Ascending aorta (tissue), 2 donors: ENCODE measurements at regions not wholly inside any gene's neighbourhood (a gene's known extent, or its start where the extent isn't known, plus 50 kb on each side); places are given as distances from the start of the nearest gene placed in this dataset.

Source experiments
- DNase-seq, 2 donors: peaks; one replicate each; pipeline ENCODE4 v3.0.0-alpha.2; 2019; ENCODE audit warnings: low spot score in 2 of 2
- H3K27ac ChIP-seq, 2 donors: fragments of 200-600 bp; sonication (generic); one replicate each; pipeline ENCODE4 v1.5.1; 2016 to 2017; ENCODE audit warnings: mild to moderate bottlenecking in 1 of 2
- H3K27me3 ChIP-seq: fragments of 200-600 bp; sonication (generic); one replicate; pipeline ENCODE4 v1.5.1; 2017
- H3K36me3 ChIP-seq, 2 donors: fragments of 200-600 bp; sonication (generic); one replicate each; pipeline ENCODE4 v1.5.1; 2016
- H3K4me1 ChIP-seq, 2 donors: fragments of 200-600 bp; sonication (generic); one replicate each; pipeline ENCODE4 v1.5.1; 2016 to 2017; ENCODE audit warnings: mild to moderate bottlenecking in 1 of 2
- H3K4me3 ChIP-seq, 2 donors: fragments of 200-600 bp; sonication (generic); one replicate each; pipeline ENCODE4 v1.5.1; 2016 to 2017; ENCODE audit warnings: mild to moderate bottlenecking in 1 of 2
- H3K9me3 ChIP-seq, 2 donors: fragments of 200-600 bp; sonication (generic); one replicate each; pipeline ENCODE4 v1.5.1; 2016
- CTCF ChIP-seq, 3 experiments: fragments of 200-600 bp in 2 of 3; fragments of 450-650 bp in 1 of 3; sonication (generic) in 2 of 3; IDR thresholded peaks; one replicate each; pipeline ENCODE4 v1.5.1; 2016 to 2019; ENCODE audit warnings: antibody characterized with exemption in 3 of 3, mild to moderate bottlenecking in 1 of 3, moderate library complexity in 1 of 3
- intact Hi-C: fragments of 100-400 bp; cut with DNase I; formaldehyde crosslinking; loops from one replicate; pipeline ENCODE4 v1.15.1; 2023

GRCh38 chr2:16615687-16616615 is 49.7 kb downstream of the CYRIA start:
- no peak overlapping the region for H3K27ac ChIP-seq
- TF ChIP-seq CTCF (IDR thresholded peaks at IDR 0.05) = no peak
- no peak overlapping the region for H3K4me3 ChIP-seq
- H3K9me3 ChIP-seq = no peaks in the 10 kb centered on the region
- H3K36me3 ChIP-seq = peaks cover 3 to 5% of the 10 kb centered on the region in 2 donors
- no peaks in the 10 kb centered on the region for H3K27me3 ChIP-seq
- no peak for DNase-seq
- intact Hi-C loops = no loop called here
- no peaks in the 10 kb centered on the region for H3K4me1 ChIP-seq

DNA sequence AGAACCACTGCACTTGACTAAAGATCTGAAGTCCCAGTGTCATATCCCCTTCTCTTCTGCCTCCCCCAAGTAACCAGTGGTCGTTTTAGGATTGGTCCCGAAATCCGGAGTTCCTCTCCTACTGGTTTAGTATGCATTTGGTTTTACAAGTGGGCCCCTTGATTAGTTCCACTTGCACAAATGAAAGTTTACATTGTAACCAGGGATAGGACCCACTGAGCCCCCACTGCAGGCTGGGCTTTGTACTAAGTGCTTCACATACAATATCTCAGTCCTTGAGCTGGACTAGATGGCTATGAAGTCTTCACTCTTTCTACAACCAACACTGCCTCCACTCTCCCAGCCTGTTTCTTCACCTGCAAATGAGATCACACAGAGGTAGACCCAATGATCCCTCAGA is 50.4 kb downstream of the CYRIA start:
- no peaks in the 10 kb centered on the region for H3K27me3 ChIP-seq

DNA sequence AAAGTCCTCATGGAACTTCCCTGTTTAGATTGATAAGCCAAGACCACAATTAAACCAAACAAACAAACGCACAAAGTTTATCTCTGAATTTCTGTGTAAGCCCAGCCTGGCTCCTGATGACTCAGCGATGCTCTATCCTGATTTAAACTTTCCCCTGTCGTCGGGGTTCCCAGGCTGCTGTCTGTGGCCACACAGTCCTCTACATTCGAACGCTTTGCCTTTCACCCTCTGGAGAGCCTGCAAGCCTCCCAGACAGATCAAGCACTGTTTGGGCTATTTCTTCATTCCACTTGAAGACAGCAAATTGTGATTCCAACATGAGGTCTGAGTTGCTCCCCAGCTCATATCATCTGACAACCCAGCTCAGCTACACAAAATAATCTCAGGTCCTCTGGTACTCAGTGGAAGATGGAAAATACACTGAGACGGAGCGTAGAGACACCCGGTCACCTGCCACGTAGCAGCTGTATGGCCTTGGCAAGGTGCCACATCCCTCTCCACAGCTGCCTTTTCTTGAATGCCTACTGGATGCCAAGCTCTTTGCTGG is 51.2 kb downstream of the CYRIA start:
- Histone ChIP-seq H3K4me3 (no peak overlapping the region), H3K4me1 (no peaks in the 10 kb centered on the region), H3K9me3 (no peaks in the 10 kb centered on the region), H3K27me3 (no peaks in the 10 kb centered on the region), H3K36me3 (peaks cover 3 to 5% of the 10 kb centered on the region in 2 donors), H3K27ac (no peak overlapping the region)
- TF ChIP-seq CTCF (IDR thresholded peaks at IDR 0.05) = no peak
- no peak for DNase-seq
- intact Hi-C loops = no loop called here

More for the DNA sequence above, 50.4 kb downstream of the CYRIA start:
- intact Hi-C loops = no loop called here
- TF ChIP-seq CTCF (IDR thresholded peaks at IDR 0.05) = no peak
- no peak for DNase-seq
- Histone ChIP-seq H3K27ac (no peak overlapping the region), H3K9me3 (no peaks in the 10 kb centered on the region), H3K4me1 (no peaks in the 10 kb centered on the region), H3K36me3 (peaks cover 3 to 5% of the 10 kb centered on the region in 2 donors), H3K4me3 (no peak overlapping the region)

DNA sequence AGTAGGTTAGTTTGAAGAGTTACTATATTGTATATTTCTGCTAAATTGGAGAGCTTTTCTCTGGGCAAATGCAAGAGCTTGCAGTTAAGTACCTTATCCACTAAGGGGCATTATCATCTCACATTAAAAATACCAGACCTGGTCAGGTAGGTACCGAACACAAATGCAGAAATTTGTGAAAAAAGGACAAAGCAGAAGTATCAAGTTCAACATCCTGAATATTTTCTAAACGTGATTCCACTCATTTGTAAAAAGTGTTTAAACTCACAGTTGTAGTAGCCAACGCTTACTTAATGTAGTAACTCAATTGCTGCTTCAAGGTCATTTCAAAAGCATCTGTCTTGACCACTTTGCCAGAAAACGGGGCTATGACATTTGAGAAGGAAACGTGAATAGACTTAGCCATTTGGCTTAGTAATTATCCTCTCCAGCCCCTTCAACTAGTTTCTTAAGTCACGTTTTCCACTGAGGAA is 52.1 kb downstream of the CYRIA start:
- Histone ChIP-seq H3K4me1 (peaks cover 0 to 3% of the 10 kb centered on the region in 2 donors), H3K27me3 (no peaks in the 10 kb centered on the region), H3K4me3 (no peak overlapping the region), H3K9me3 (no peaks in the 10 kb centered on the region), H3K36me3 (peaks cover 0 to 3% of the 10 kb centered on the region in 2 donors), H3K27ac (no peak overlapping the region)
- intact Hi-C loops = no loop called here
- peak; percentile 13 to 42 (median 23) for TF ChIP-seq CTCF (IDR thresholded peaks at IDR 0.05)
- DNase-seq = no peak

DNA sequence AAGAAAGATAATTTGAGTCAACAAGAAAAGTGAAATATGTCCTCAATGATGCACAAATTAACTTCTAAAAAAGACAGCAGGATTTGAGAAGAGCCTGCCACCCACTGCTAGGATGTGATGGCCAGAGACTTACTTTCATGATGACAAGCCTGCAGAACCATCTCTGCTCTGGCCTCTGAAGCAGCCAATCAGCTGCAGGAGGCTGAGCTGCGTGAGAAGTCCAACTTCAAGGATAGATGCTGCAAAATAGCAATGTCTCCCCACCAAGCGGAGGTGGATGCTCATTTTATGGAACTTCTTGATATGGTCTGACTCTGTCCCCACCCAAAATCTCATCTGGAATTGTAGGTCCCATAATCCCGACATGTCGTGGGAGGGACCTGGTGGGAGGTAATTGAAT is 53.1 kb downstream of the CYRIA start:
- no peaks in the 10 kb centered on the region for H3K27me3 ChIP-seq
- no peak overlapping the region for H3K27ac ChIP-seq
- peaks cover 0 to 3% of the 10 kb centered on the region in 2 donors for H3K36me3 ChIP-seq
- no peaks in the 10 kb centered on the region for H3K9me3 ChIP-seq
- no peak overlapping the region for H3K4me3 ChIP-seq
- peaks cover 0 to 3% of the 10 kb centered on the region in 2 donors for H3K4me1 ChIP-seq
- TF ChIP-seq CTCF (IDR thresholded peaks at IDR 0.05) = no peak
- intact Hi-C loops = no loop called here
- DNase-seq = no peak
